ENCODE measurements at regions not wholly inside any gene's neighbourhood (a gene's known extent, or its start where the extent isn't known, plus 50 kb on each side); places are given as distances from the start of the nearest gene placed in this dataset.

GRCh38 chr14:55980970-55981369, 137.2 kb upstream of the PELI2 start:
- TF ChIP-seq CTCF (IDR thresholded peaks at IDR 0.05), result no peak
- no peak for TF ChIP-seq POLR2A (IDR thresholded peaks at IDR 0.05; ENCODE audit: low read depth)
- TF ChIP-seq EP300 (IDR thresholded peaks at IDR 0.05), result no peak
- no peak for TF ChIP-seq POLR2AphosphoS5 (IDR thresholded peaks at IDR 0.05)
